ENCODE measurements at regions not wholly inside any gene's neighbourhood (a gene's known extent, or its start where the extent isn't known, plus 50 kb on each side); places are given as distances from the start of the nearest gene placed in this dataset.

DNA sequence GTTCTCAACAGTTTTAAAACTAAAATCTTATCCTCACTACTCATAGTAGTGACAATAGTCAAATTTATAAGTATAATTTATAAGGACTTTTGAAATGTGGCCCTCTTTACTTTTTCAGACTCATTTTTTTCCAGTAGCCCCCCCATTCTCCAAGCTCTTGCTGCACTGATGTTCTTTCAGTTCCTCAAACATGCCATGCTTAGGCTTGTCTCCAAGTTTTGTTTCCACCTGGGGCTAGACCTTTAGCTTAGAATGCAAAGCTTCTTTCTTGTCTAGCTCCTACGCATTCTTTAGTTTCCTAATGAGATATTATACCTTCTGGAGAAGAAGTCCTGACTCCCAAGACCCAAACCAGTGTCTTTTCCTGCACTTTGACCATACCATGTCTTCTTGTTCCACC lies 222.6 kb downstream of the NOL4 start:
- no peak for TF ChIP-seq POLR2A (IDR thresholded peaks at IDR 0.05)
- TF ChIP-seq CTCF (IDR thresholded peaks at IDR 0.05): no peak

All from ovary (tissue), 3 donors.